ENCODE measurements at regions not wholly inside any gene's neighbourhood (a gene's known extent, or its start where the extent isn't known, plus 50 kb on each side); places are given as distances from the start of the nearest gene placed in this dataset.

GRCh38 chr16:79543219-79543618, 57.3 kb downstream of the MAF start:
- H3K27ac ChIP-seq (ENCODE audit: low read depth in 2 of 2, low read length in 2 of 2): no peak overlapping the region
- H3K4me3 ChIP-seq (ENCODE audit: low read length in 2 of 2): no peak overlapping the region
- H3K9ac ChIP-seq (ENCODE audit: low read depth in 1 of 2, low read length in 2 of 2): no peak overlapping the region
- H3K27me3 ChIP-seq (ENCODE audit: control insufficient read depth in 2 of 2, insufficient read depth in 2 of 2, low read length in 2 of 2): no peaks in the 10 kb centered on the region
- H3K9me3 ChIP-seq (ENCODE audit: control insufficient read depth in 2 of 2, low read length in 2 of 2): no peaks in the 10 kb centered on the region
- H3K4me1 ChIP-seq (ENCODE audit: control insufficient read depth in 2 of 2, insufficient read depth in 2 of 2, low read length in 2 of 2): no peaks in the 10 kb centered on the region
- no peaks in the 10 kb centered on the region for H3K36me3 ChIP-seq (ENCODE audit: control insufficient read depth in 2 of 2, insufficient read depth in 2 of 2, low read length in 2 of 2)

- Histone ChIP-seq H3K27ac (ENCODE audit: low read depth in 2 of 2, low read length in 2 of 2) (peak overlapping the region in 1 of 2 donors; percentile 2), H3K4me3 (ENCODE audit: low read length in 2 of 2) (no peak overlapping the region), H3K9ac (ENCODE audit: low read depth in 1 of 2, low read length in 2 of 2) (no peak overlapping the region), H3K4me1 (ENCODE audit: control insufficient read depth in 2 of 2, insufficient read depth in 2 of 2, low read length in 2 of 2) (no peaks in the 10 kb centered on the region), H3K36me3 (ENCODE audit: control insufficient read depth in 2 of 2, insufficient read depth in 2 of 2, low read length in 2 of 2) (no peaks in the 10 kb centered on the region), H3K27me3 (ENCODE audit: control insufficient read depth in 2 of 2, insufficient read depth in 2 of 2, low read length in 2 of 2) (no peaks in the 10 kb centered on the region), H3K9me3 (ENCODE audit: control insufficient read depth in 2 of 2, low read length in 2 of 2) (no peaks in the 10 kb centered on the region)
Measured at GRCh38 chr16:79542237-79542774, 58.2 kb downstream of the MAF start.

- no peaks in the 10 kb centered on the region for H3K9me3 ChIP-seq (ENCODE audit: control insufficient read depth in 2 of 2, low read length in 2 of 2)
- H3K27ac ChIP-seq (ENCODE audit: low read depth in 2 of 2, low read length in 2 of 2): no peak overlapping the region
- H3K9ac ChIP-seq (ENCODE audit: low read depth in 1 of 2, low read length in 2 of 2): no peak overlapping the region
- H3K27me3 ChIP-seq (ENCODE audit: control insufficient read depth in 2 of 2, insufficient read depth in 2 of 2, low read length in 2 of 2): no peaks in the 10 kb centered on the region
- no peak overlapping the region for H3K4me3 ChIP-seq (ENCODE audit: low read length in 2 of 2)
- no peaks in the 10 kb centered on the region for H3K36me3 ChIP-seq (ENCODE audit: control insufficient read depth in 2 of 2, insufficient read depth in 2 of 2, low read length in 2 of 2)
- no peaks in the 10 kb centered on the region for H3K4me1 ChIP-seq (ENCODE audit: control insufficient read depth in 2 of 2, insufficient read depth in 2 of 2, low read length in 2 of 2)
Measured at GRCh38 chr16:79540825-79541595, 59.5 kb downstream of the MAF start.

GRCh38 chr16:79537584-79537983, 63.0 kb downstream of the MAF start:
- no peaks in the 10 kb centered on the region for H3K27me3 ChIP-seq (ENCODE audit: control insufficient read depth in 2 of 2, insufficient read depth in 2 of 2, low read length in 2 of 2)
- no peak overlapping the region for H3K9ac ChIP-seq (ENCODE audit: low read depth in 1 of 2, low read length in 2 of 2)
- no peaks in the 10 kb centered on the region for H3K4me1 ChIP-seq (ENCODE audit: control insufficient read depth in 2 of 2, insufficient read depth in 2 of 2, low read length in 2 of 2)
- no peaks in the 10 kb centered on the region for H3K36me3 ChIP-seq (ENCODE audit: control insufficient read depth in 2 of 2, insufficient read depth in 2 of 2, low read length in 2 of 2)
- H3K27ac ChIP-seq (ENCODE audit: low read depth in 2 of 2, low read length in 2 of 2): no peak overlapping the region
- H3K4me3 ChIP-seq (ENCODE audit: low read length in 2 of 2): no peak overlapping the region
- H3K9me3 ChIP-seq (ENCODE audit: control insufficient read depth in 2 of 2, low read length in 2 of 2): no peaks in the 10 kb centered on the region

- H3K4me1 ChIP-seq (ENCODE audit: control insufficient read depth in 2 of 2, insufficient read depth in 2 of 2, low read length in 2 of 2): no peaks in the 10 kb centered on the region
- no peaks in the 10 kb centered on the region for H3K27me3 ChIP-seq (ENCODE audit: control insufficient read depth in 2 of 2, insufficient read depth in 2 of 2, low read length in 2 of 2)
- H3K9me3 ChIP-seq (ENCODE audit: control insufficient read depth in 2 of 2, low read length in 2 of 2): no peaks in the 10 kb centered on the region
- no peak overlapping the region for H3K9ac ChIP-seq (ENCODE audit: low read depth in 1 of 2, low read length in 2 of 2)
- H3K36me3 ChIP-seq (ENCODE audit: control insufficient read depth in 2 of 2, insufficient read depth in 2 of 2, low read length in 2 of 2): no peaks in the 10 kb centered on the region
- no peak overlapping the region for H3K27ac ChIP-seq (ENCODE audit: low read depth in 2 of 2, low read length in 2 of 2)
- H3K4me3 ChIP-seq (ENCODE audit: low read length in 2 of 2): no peak overlapping the region
Measured at GRCh38 chr16:79536958-79537357, 63.6 kb downstream of the MAF start.

GRCh38 chr16:79535130-79535529, 65.4 kb downstream of the MAF start:
- Histone ChIP-seq H3K9me3 (ENCODE audit: control insufficient read depth in 2 of 2, low read length in 2 of 2) (no peaks in the 10 kb centered on the region), H3K27me3 (ENCODE audit: control insufficient read depth in 2 of 2, insufficient read depth in 2 of 2, low read length in 2 of 2) (no peaks in the 10 kb centered on the region), H3K27ac (ENCODE audit: low read depth in 2 of 2, low read length in 2 of 2) (no peak overlapping the region), H3K36me3 (ENCODE audit: control insufficient read depth in 2 of 2, insufficient read depth in 2 of 2, low read length in 2 of 2) (no peaks in the 10 kb centered on the region), H3K4me1 (ENCODE audit: control insufficient read depth in 2 of 2, insufficient read depth in 2 of 2, low read length in 2 of 2) (no peaks in the 10 kb centered on the region), H3K9ac (ENCODE audit: low read depth in 1 of 2, low read length in 2 of 2) (no peak overlapping the region), H3K4me3 (ENCODE audit: low read length in 2 of 2) (no peak overlapping the region)

GRCh38 chr16:79534143-79534542, 66.4 kb downstream of the MAF start:
- no peak overlapping the region for H3K4me3 ChIP-seq (ENCODE audit: low read length in 2 of 2)

GRCh38 chr16:79533292-79533691, 67.2 kb downstream of the MAF start:
- H3K27ac ChIP-seq (ENCODE audit: low read depth in 2 of 2, low read length in 2 of 2): no peak overlapping the region
- H3K9me3 ChIP-seq (ENCODE audit: control insufficient read depth in 2 of 2, low read length in 2 of 2): no peaks in the 10 kb centered on the region
- no peak overlapping the region for H3K9ac ChIP-seq (ENCODE audit: low read depth in 1 of 2, low read length in 2 of 2)
- no peaks in the 10 kb centered on the region for H3K4me1 ChIP-seq (ENCODE audit: control insufficient read depth in 2 of 2, insufficient read depth in 2 of 2, low read length in 2 of 2)
- H3K4me3 ChIP-seq (ENCODE audit: low read length in 2 of 2): no peak overlapping the region
- no peaks in the 10 kb centered on the region for H3K36me3 ChIP-seq (ENCODE audit: control insufficient read depth in 2 of 2, insufficient read depth in 2 of 2, low read length in 2 of 2)
- H3K27me3 ChIP-seq (ENCODE audit: control insufficient read depth in 2 of 2, insufficient read depth in 2 of 2, low read length in 2 of 2): no peaks in the 10 kb centered on the region

More at GRCh38 chr16:79534143-79534542, 66.4 kb downstream of the MAF start:
- H3K9me3 ChIP-seq (ENCODE audit: control insufficient read depth in 2 of 2, low read length in 2 of 2): no peaks in the 10 kb centered on the region
- H3K27ac ChIP-seq (ENCODE audit: low read depth in 2 of 2, low read length in 2 of 2): no peak overlapping the region
- H3K27me3 ChIP-seq (ENCODE audit: control insufficient read depth in 2 of 2, insufficient read depth in 2 of 2, low read length in 2 of 2): no peaks in the 10 kb centered on the region
- no peak overlapping the region for H3K9ac ChIP-seq (ENCODE audit: low read depth in 1 of 2, low read length in 2 of 2)
- no peaks in the 10 kb centered on the region for H3K36me3 ChIP-seq (ENCODE audit: control insufficient read depth in 2 of 2, insufficient read depth in 2 of 2, low read length in 2 of 2)
- no peaks in the 10 kb centered on the region for H3K4me1 ChIP-seq (ENCODE audit: control insufficient read depth in 2 of 2, insufficient read depth in 2 of 2, low read length in 2 of 2)

GRCh38 chr16:79532785-79533184, 67.8 kb downstream of the MAF start:
- Histone ChIP-seq H3K36me3 (ENCODE audit: control insufficient read depth in 2 of 2, insufficient read depth in 2 of 2, low read length in 2 of 2) (no peaks in the 10 kb centered on the region), H3K27me3 (ENCODE audit: control insufficient read depth in 2 of 2, insufficient read depth in 2 of 2, low read length in 2 of 2) (no peaks in the 10 kb centered on the region), H3K4me3 (ENCODE audit: low read length in 2 of 2) (no peak overlapping the region), H3K9me3 (ENCODE audit: control insufficient read depth in 2 of 2, low read length in 2 of 2) (no peaks in the 10 kb centered on the region), H3K4me1 (ENCODE audit: control insufficient read depth in 2 of 2, insufficient read depth in 2 of 2, low read length in 2 of 2) (no peaks in the 10 kb centered on the region), H3K9ac (ENCODE audit: low read depth in 1 of 2, low read length in 2 of 2) (no peak overlapping the region), H3K27ac (ENCODE audit: low read depth in 2 of 2, low read length in 2 of 2) (no peak overlapping the region)

GRCh38 chr16:79532273-79532672, 68.3 kb downstream of the MAF start:
- Histone ChIP-seq H3K27me3 (ENCODE audit: control insufficient read depth in 2 of 2, insufficient read depth in 2 of 2, low read length in 2 of 2) (no peaks in the 10 kb centered on the region), H3K9me3 (ENCODE audit: control insufficient read depth in 2 of 2, low read length in 2 of 2) (no peaks in the 10 kb centered on the region), H3K9ac (ENCODE audit: low read depth in 1 of 2, low read length in 2 of 2) (no peak overlapping the region), H3K4me1 (ENCODE audit: control insufficient read depth in 2 of 2, insufficient read depth in 2 of 2, low read length in 2 of 2) (no peaks in the 10 kb centered on the region), H3K27ac (ENCODE audit: low read depth in 2 of 2, low read length in 2 of 2) (no peak overlapping the region), H3K4me3 (ENCODE audit: low read length in 2 of 2) (no peak overlapping the region), H3K36me3 (ENCODE audit: control insufficient read depth in 2 of 2, insufficient read depth in 2 of 2, low read length in 2 of 2) (no peaks in the 10 kb centered on the region)
